IMR-90 (cell line): ENCODE measurements at regions not wholly inside any gene's neighbourhood (a gene's known extent, or its start where the extent isn't known, plus 50 kb on each side); places are given as distances from the start of the nearest gene placed in this dataset.

Source experiments
- ATAC-seq: fragments of 200-7000 bp; cut with Tn5 transposase; 2 replicates; pipeline ENCODE4 v1.9.1; 2020; ENCODE audit warnings: low read depth, mild to moderate bottlenecking, moderate library complexity
- BruUV-seq: library from RNA; stranded (reverse); fragments of 400-500 nt; replicated peaks from 2 replicates; lab custom pipeline; 2021; lab: Mats Ljungman, UMichigan
- CTCF ChIA-PET: fragments of 300-600 bp; formaldehyde crosslinking; extraction: SDS; loops from one replicate; lab custom pipeline; 2021; ENCODE audit warnings: antibody characterized with exemption; lab: Yijun Ruan, JAX
- POLR2A ChIA-PET: fragments of 300-600 bp; sonication (Branson Sonifier 250); formaldehyde crosslinking; loops from one replicate; lab custom pipeline; 2022; ENCODE audit warnings: antibody characterized with exemption; ENCODE audit not compliant: unreplicated experiment; lab: Charles Lee
- DNase-seq: peaks from one replicate; pipeline ENCODE4 v3.0.0; 2013
- H2AFZ ChIP-seq: replicated peaks from 2 replicates; pipeline ENCODE3; 2013; ENCODE audit warnings: low read length, mild to moderate bottlenecking; ENCODE audit not compliant: poor library complexity
- H2AK5ac ChIP-seq: 2 replicates; pipeline ENCODE4 v1.6.1; 2013; ENCODE audit warnings: low read depth, low read length, inconsistent platforms
- H2AK9ac ChIP-seq: replicated peaks from 2 replicates; pipeline ENCODE3; 2013; ENCODE audit warnings: mild to moderate bottlenecking, low read depth, low read length, moderate library complexity; ENCODE audit not compliant: poor library complexity
- H2BK120ac ChIP-seq: 2 replicates; pipeline ENCODE4 v1.6.1; 2013; ENCODE audit warnings: low read depth, low read length, inconsistent platforms
- H2BK15ac ChIP-seq: 3 replicates; pipeline ENCODE4 v1.6.1; 2013; ENCODE audit warnings: low read depth, low read length, inconsistent platforms
- H2BK20ac ChIP-seq: 2 replicates; pipeline ENCODE4 v1.6.1; 2013; ENCODE audit warnings: low read depth, mild to moderate bottlenecking, inconsistent platforms, low read length, moderate library complexity
- H2BK5ac ChIP-seq: 2 replicates; pipeline ENCODE4 v1.6.1; 2013; ENCODE audit warnings: mild to moderate bottlenecking, low read depth, low read length, inconsistent platforms; ENCODE audit not compliant: poor library complexity, severe bottlenecking
- H3K14ac ChIP-seq: replicated peaks from 2 replicates; pipeline ENCODE4 v1.6.1; 2013; ENCODE audit warnings: low read depth, low read length, inconsistent platforms
- H3K18ac ChIP-seq: 2 replicates; pipeline ENCODE4 v1.6.1; 2013; ENCODE audit warnings: low read depth, low read length, control low read depth
- H3K23ac ChIP-seq: 2 replicates; pipeline ENCODE4 v1.6.1; 2013; ENCODE audit warnings: low read depth, low read length, inconsistent platforms
- H3K27ac ChIP-seq: 2 replicates; pipeline ENCODE4 v1.5.1; 2013; ENCODE audit warnings: mild to moderate bottlenecking, control low read depth, low read length; ENCODE audit not compliant: insufficient read depth
- H3K27me3 ChIP-seq: 2 replicates; pipeline ENCODE4 v1.6.1; 2013; ENCODE audit warnings: low read length; ENCODE audit not compliant: control insufficient read depth, insufficient read depth
- H3K36me3 ChIP-seq: 2 replicates; pipeline ENCODE4 v1.6.1; 2013; ENCODE audit warnings: low read length, mixed read lengths; ENCODE audit not compliant: control insufficient read depth, insufficient read depth
- H3K4ac ChIP-seq: 2 replicates; pipeline ENCODE4 v1.6.1; 2013; ENCODE audit warnings: low read depth, low read length, inconsistent platforms
- H3K4me1 ChIP-seq: 2 replicates; pipeline ENCODE4 v1.6.1; 2013; ENCODE audit warnings: low read length, mixed read lengths; ENCODE audit not compliant: control insufficient read depth, insufficient read depth
- H3K4me2 ChIP-seq: 2 replicates; pipeline ENCODE4 v1.6.1; 2013; ENCODE audit warnings: low read depth, mild to moderate bottlenecking, control low read depth, low read length, moderate library complexity
- H3K4me3 ChIP-seq: 2 replicates; pipeline ENCODE4 v1.5.1; 2013; ENCODE audit warnings: low read depth, mild to moderate bottlenecking, control low read depth, low read length, moderate library complexity; ENCODE audit not compliant: insufficient read depth
- H3K56ac ChIP-seq: 2 replicates; pipeline ENCODE4 v1.6.1; 2013; ENCODE audit warnings: low read length, inconsistent platforms; ENCODE audit not compliant: insufficient read depth; ENCODE audit errors: extremely low read depth
- H3K79me1 ChIP-seq, 2 experiments: 2 replicates each; pipeline ENCODE4 v1.6.1; 2013; ENCODE audit warnings: low read length in 2 of 2, inconsistent platforms in 1 of 2, low read depth in 1 of 2
- H3K9ac ChIP-seq: 2 replicates; pipeline ENCODE4 v1.6.1; 2013; ENCODE audit warnings: low read depth, low read length, control low read depth
- H3K9me1 ChIP-seq: 2 replicates; pipeline ENCODE4 v1.6.1; 2013; ENCODE audit warnings: low read length, inconsistent platforms; ENCODE audit not compliant: insufficient read depth
- H3K9me3 ChIP-seq: 2 replicates; pipeline ENCODE4 v1.6.1; 2013; ENCODE audit warnings: low read length; ENCODE audit not compliant: control insufficient read depth, insufficient read depth
- H4K20me1 ChIP-seq: 2 replicates; pipeline ENCODE4 v1.6.1; 2013; ENCODE audit warnings: low read length, inconsistent platforms; ENCODE audit not compliant: insufficient read depth
- H4K5ac ChIP-seq: 2 replicates; pipeline ENCODE4 v1.6.1; 2013; ENCODE audit warnings: mild to moderate bottlenecking, low read depth, low read length, control low read depth
- H4K8ac ChIP-seq, 2 experiments: 2 replicates each; pipeline ENCODE4 v1.6.1; 2013; ENCODE audit warnings: low read depth in 2 of 2, low read length in 2 of 2, control low read depth in 1 of 2, inconsistent platforms in 1 of 2
- H4K91ac ChIP-seq: 2 replicates; pipeline ENCODE4 v1.6.1; 2013; ENCODE audit warnings: low read depth, low read length, inconsistent platforms; ENCODE audit not compliant: insufficient read depth
- BHLHE40 ChIP-seq: fragments of 150-350 bp; IDR thresholded peaks from 2 replicates; pipeline ENCODE4 v1.6.1; 2016; ENCODE audit warnings: mild to moderate bottlenecking, low read depth, low read length
- CEBPB ChIP-seq: IDR thresholded peaks from 2 replicates; pipeline ENCODE4 v1.6.1; 2012; ENCODE audit warnings: low read depth, low read length, improper control_type of control experiment
- CHD1 ChIP-seq: IDR thresholded peaks from 2 replicates; pipeline ENCODE4 v1.6.1; 2012; ENCODE audit warnings: low read depth, low read length, improper control_type of control experiment
- FOS ChIP-seq: fragments of 150-350 bp; IDR thresholded peaks from 2 replicates; pipeline ENCODE4 v1.6.1; 2016; ENCODE audit warnings: low read depth, low read length
- MAFK ChIP-seq: IDR thresholded peaks from 2 replicates; pipeline ENCODE4 v1.6.1; 2012; ENCODE audit warnings: low read depth, low read length, improper control_type of control experiment
- MAZ ChIP-seq: IDR thresholded peaks from 2 replicates; pipeline ENCODE4 v1.6.1; 2012; ENCODE audit warnings: low read depth, mild to moderate bottlenecking, low read length, improper control_type of control experiment, moderate library complexity, borderline replicate concordance
- MXI1 ChIP-seq: IDR thresholded peaks from 2 replicates; pipeline ENCODE4 v1.6.1; 2012; ENCODE audit warnings: low read depth, mild to moderate bottlenecking, low read length, moderate library complexity, borderline replicate concordance
- POLR2A ChIP-seq: IDR thresholded peaks from 2 replicates; pipeline ENCODE4 v1.6.1; 2012; ENCODE audit warnings: mild to moderate bottlenecking, low read depth, low read length
- RAD21 ChIP-seq: IDR thresholded peaks from 2 replicates; pipeline ENCODE4 v1.6.1; 2012; ENCODE audit warnings: low read length, improper control_type of control experiment
- RCOR1 ChIP-seq: IDR thresholded peaks from 2 replicates; pipeline ENCODE4 v1.6.1; 2012; ENCODE audit warnings: mild to moderate bottlenecking, low read length, improper control_type of control experiment; ENCODE audit not compliant: insufficient replicate concordance
- RFX5 ChIP-seq: IDR thresholded peaks from 2 replicates; pipeline ENCODE4 v1.8.0; 2012; ENCODE audit warnings: low read depth, mild to moderate bottlenecking, low read length, moderate library complexity
- SMC3 ChIP-seq: fragments of 150-350 bp; IDR thresholded peaks from 2 replicates; pipeline ENCODE4 v1.6.1; 2016; ENCODE audit warnings: low read depth, mild to moderate bottlenecking, antibody characterized with exemption, low read length, moderate library complexity
- WGBS, 2 experiments: methylation state at CpG; one replicate each; pipeline versions ENCODE4 v1.1.5 to v1.1.7; 2013; ENCODE audit warnings: missing lambda C conversion rate in 2 of 2; ENCODE audit not compliant: insufficient read length in 1 of 2; ENCODE audit errors: extremely low coverage in 2 of 2; 5-methylcytosine and 5-hydroxymethylcytosine counted together
- dilution Hi-C: fragments of 300-500 bp; cut with HindIII; formaldehyde crosslinking; loops from one replicate; pipeline ENCODE4 v1.14.3; 2018; ENCODE audit warnings: low sequenced_read_pairs; ENCODE audit not compliant: unreplicated experiment
- in situ Hi-C: fragments of 300-500 bp; cut with MboI; formaldehyde crosslinking; loops from 3 replicates; pipeline ENCODE4 v1.14.3; 2019; ENCODE audit warnings: low sequenced_read_pairs, inconsistent platforms, mixed read lengths
- intact Hi-C: fragments of 100-400 bp; cut with micrococcal nuclease; formaldehyde crosslinking; loops from 2 replicates; pipeline ENCODE4 v1.10.0; 2022
- TF ChIP-seq, protein P1 (sequence below): fragments of 150-350 bp; IDR thresholded peaks from 2 replicates; pipeline ENCODE4 v1.6.1; 2017; ENCODE audit warnings: mild to moderate bottlenecking, antibody characterized with exemption, low read length, low read depth
- TF ChIP-seq, protein P2 (sequence below): fragments of 150-350 bp; IDR thresholded peaks from 2 replicates; pipeline ENCODE4 v1.6.1; 2016; ENCODE audit warnings: low read depth, mild to moderate bottlenecking, low read length, moderate library complexity, borderline replicate concordance
- TF ChIP-seq, protein P3 (sequence below): conservative IDR thresholded peaks from 2 replicates; pipeline ENCODE4 v1.5.1; 2012; ENCODE audit warnings: mild to moderate bottlenecking, low read depth, low read length, improper control_type of control experiment

DNA sequence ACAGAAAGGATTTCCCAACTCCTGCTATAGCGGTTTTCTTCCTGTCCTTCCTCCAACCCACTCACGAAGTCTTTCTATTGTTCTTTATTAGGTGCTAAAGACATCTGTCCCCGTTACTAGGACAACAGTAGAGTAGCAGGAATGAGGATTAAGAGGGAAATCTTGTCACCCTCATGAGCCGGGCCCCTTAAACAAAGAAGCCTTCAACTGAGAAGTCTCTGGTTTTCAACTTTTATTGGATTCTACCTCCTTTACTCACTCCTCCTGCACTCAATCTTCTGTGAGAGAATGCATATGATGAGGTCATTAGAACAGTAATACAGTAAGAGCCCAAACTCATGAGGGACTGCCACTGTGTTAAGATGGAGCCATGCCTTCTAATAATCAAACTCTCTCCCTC lies 206.3 kb downstream of the OMA1 start:
- Histone ChIP-seq H2BK120ac (no peak overlapping the region), H2AFZ (no peak overlapping the region), H2BK20ac (no peak overlapping the region), H3K4me1 (no peaks in the 10 kb centered on the region), H3K23ac (no peak overlapping the region), H2AK9ac (no peak overlapping the region), H2AK5ac (no peak overlapping the region), H4K8ac (no peak overlapping the region), H2BK5ac (no peak overlapping the region), H3K9me1 (no peaks in the 10 kb centered on the region), H3K4me2 (no peak overlapping the region), H3K9ac (no peak overlapping the region), H4K5ac (no peak overlapping the region), H3K36me3 (no peaks in the 10 kb centered on the region), H3K56ac (no peak overlapping the region), H3K27me3 (no peaks in the 10 kb centered on the region), H3K4ac (no peak overlapping the region), H3K18ac (no peak overlapping the region), H3K14ac (no peak overlapping the region), H4K20me1 (no peaks in the 10 kb centered on the region), H3K27ac (no peak overlapping the region), H2BK15ac (no peak overlapping the region), H4K91ac (no peak overlapping the region), H3K4me3 (no peak overlapping the region), H3K79me1 (no peaks in the 10 kb centered on the region), H3K9me3 (no peaks in the 10 kb centered on the region)
- no TSS peak for BruUV-seq
- in situ Hi-C loops, result no loop called here
- intact Hi-C loops, result no loop called here
- no CpG with 5 or more reads among the region's 4 CpGs for WGBS, 2 experiments
- POLR2A ChIA-PET, result no interaction called here
- dilution Hi-C loops, result no loop called here
- ATAC-seq (no peak), DNase-seq (no peak)
- TF ChIP-seq, protein P1, sequence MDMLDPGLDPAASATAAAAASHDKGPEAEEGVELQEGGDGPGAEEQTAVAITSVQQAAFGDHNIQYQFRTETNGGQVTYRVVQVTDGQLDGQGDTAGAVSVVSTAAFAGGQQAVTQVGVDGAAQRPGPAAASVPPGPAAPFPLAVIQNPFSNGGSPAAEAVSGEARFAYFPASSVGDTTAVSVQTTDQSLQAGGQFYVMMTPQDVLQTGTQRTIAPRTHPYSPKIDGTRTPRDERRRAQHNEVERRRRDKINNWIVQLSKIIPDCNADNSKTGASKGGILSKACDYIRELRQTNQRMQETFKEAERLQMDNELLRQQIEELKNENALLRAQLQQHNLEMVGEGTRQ, result no peak
- TF ChIP-seq RFX5 (no peak), RAD21 (no peak), RCOR1 (no peak), MXI1 (no peak), CEBPB (no peak), MAFK (no peak), CHD1 (no peak), POLR2A (no peak), BHLHE40 (no peak), FOS (no peak), SMC3 (no peak), MAZ (no peak)
- TF ChIP-seq, protein P2, sequence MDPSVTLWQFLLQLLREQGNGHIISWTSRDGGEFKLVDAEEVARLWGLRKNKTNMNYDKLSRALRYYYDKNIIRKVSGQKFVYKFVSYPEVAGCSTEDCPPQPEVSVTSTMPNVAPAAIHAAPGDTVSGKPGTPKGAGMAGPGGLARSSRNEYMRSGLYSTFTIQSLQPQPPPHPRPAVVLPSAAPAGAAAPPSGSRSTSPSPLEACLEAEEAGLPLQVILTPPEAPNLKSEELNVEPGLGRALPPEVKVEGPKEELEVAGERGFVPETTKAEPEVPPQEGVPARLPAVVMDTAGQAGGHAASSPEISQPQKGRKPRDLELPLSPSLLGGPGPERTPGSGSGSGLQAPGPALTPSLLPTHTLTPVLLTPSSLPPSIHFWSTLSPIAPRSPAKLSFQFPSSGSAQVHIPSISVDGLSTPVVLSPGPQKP, result no peak
- TF ChIP-seq, protein P3, sequence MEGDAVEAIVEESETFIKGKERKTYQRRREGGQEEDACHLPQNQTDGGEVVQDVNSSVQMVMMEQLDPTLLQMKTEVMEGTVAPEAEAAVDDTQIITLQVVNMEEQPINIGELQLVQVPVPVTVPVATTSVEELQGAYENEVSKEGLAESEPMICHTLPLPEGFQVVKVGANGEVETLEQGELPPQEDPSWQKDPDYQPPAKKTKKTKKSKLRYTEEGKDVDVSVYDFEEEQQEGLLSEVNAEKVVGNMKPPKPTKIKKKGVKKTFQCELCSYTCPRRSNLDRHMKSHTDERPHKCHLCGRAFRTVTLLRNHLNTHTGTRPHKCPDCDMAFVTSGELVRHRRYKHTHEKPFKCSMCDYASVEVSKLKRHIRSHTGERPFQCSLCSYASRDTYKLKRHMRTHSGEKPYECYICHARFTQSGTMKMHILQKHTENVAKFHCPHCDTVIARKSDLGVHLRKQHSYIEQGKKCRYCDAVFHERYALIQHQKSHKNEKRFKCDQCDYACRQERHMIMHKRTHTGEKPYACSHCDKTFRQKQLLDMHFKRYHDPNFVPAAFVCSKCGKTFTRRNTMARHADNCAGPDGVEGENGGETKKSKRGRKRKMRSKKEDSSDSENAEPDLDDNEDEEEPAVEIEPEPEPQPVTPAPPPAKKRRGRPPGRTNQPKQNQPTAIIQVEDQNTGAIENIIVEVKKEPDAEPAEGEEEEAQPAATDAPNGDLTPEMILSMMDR, result no peak
- CTCF ChIA-PET, result no interaction called here
